NB4 (cell line): ENCODE measurements at regions not wholly inside any gene's neighbourhood (a gene's known extent, or its start where the extent isn't known, plus 50 kb on each side); places are given as distances from the start of the nearest gene placed in this dataset.
"Not testable (repeated sequence)": the region's sequence is repeated elsewhere in the genome, so short reads cannot be mapped to it uniquely, and the experiment has no call there.

ENCODE experiments used
- DNase-seq: peaks from one replicate; pipeline ENCODE4 v3.0.0; 2010; ENCODE audit warnings: low read depth
- H3K4me3 ChIP-seq: one replicate; pipeline ENCODE4 v1.5.1; 2011; ENCODE audit warnings: mild to moderate bottlenecking, low read depth, low read length, moderate library complexity
- MYC ChIP-seq: IDR thresholded peaks from 2 replicates; pipeline ENCODE4 v1.6.1; 2011; ENCODE audit warnings: low read depth, low read length
- POLR2A ChIP-seq: IDR thresholded peaks from 2 replicates; pipeline ENCODE4 v1.6.1; 2011; ENCODE audit warnings: mild to moderate bottlenecking; ENCODE audit not compliant: insufficient read length; ENCODE audit errors: extremely low read depth
- TF ChIP-seq, protein P1 (sequence below): IDR thresholded peaks from 2 replicates; pipeline ENCODE4 v1.6.1; 2011; ENCODE audit warnings: low read depth, low read length
- TF ChIP-seq, protein P2 (sequence below): IDR thresholded peaks from one replicate; pipeline ENCODE4 v1.5.1; 2012; ENCODE audit warnings: low read depth, low read length

DNA sequence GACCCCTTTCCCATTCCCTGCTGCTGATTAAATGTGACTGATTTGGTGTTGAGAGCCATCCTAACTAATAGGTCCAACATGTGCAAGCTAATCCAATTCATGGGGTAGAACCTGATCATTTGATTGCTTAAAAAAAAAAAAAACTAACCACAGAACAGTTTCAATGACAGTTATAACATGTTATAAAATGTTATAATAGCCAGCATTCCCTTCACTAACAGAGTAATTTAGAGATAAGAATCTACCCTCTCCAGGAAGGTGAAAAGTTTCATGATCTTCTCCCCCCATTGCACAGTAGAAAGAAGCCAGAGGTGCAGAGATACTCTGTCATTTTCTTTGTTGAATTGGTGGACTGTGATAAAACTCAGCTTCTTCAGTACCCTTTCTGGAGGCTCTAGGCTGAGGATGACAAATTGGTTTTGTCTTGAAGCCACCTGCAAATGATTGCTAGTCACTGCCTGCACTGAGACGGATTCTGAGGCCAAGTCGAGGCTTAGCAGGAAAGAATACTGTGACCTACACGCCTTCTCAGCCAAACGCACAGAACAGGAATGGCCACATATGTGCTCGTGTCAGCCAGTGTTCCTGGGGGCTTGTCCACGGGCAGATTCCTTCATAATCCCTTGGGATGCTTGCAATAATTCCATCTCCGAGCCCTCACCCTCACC, 215.7 kb upstream of the IRF2BP2 start:
- no peak overlapping the region for H3K4me3 ChIP-seq
- no peak for DNase-seq
- TF ChIP-seq, protein P1, sequence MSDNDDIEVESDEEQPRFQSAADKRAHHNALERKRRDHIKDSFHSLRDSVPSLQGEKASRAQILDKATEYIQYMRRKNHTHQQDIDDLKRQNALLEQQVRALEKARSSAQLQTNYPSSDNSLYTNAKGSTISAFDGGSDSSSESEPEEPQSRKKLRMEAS, result no peak

DNA sequence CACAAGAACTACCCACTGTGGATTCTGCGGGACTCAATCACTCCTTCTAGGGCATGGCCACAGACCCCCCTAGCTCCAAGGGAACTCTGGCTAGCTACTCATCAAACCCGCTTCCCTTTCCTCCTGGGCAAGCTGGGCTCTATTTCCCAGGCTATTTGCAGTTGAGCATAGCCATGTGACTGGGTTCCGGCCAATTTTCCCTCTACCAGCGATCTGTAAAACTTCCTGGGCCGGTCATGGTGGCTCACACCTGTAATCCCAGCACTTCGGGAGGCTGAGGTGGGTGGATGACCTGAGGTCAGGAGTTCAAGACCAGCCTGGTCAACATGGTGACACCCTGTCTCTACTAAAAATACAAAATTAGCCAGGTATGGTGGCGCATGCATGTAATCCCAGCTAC, 214.9 kb upstream of the IRF2BP2 start:
- not testable (repeated sequence) for H3K4me3 ChIP-seq, DNase-seq

DNA sequence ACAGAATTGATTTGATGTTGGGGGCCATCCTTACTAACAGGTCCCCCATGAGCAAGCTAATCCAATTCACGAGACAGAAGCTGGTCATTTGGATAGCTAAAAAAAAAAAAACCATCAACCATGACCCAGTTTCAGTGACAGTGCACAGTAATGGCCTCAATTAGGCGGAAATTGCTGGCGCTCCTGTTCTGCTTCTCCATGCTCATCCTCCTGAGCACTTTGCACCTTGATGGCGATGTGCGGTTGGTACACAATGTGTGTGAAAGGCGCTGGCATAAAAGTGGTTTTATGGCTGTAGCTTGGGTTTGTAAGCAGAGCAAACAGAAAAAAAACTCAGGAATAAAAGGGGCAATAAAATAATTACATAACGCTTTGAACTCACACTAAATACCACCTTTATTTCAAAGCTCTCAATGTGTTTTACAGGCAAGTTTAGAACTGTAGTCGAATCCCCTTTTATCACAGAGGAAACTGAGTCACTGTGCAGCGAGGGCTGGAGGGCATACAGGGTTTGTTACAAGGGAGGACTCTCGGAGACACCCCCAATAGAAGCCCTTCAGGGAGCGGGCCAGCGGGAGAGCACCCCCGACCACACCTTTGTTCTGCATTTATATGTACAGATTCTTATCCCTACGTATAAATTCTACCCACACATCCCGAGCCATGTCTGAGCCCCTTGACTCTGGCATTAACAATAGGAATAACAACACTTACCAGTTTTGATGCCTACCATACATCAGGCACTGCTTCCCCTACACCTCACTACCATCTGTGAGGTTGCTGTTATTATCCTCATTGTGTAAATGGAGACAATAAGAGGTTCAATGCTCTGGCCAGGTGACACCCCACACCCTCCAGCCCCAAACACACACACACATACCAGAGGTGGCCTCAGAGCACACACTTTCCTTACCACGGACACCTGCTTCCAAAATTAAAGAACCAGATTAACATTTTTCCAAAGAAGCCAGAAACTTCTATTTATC, 213.5 kb upstream of the IRF2BP2 start:
- no peak for DNase-seq

DNA sequence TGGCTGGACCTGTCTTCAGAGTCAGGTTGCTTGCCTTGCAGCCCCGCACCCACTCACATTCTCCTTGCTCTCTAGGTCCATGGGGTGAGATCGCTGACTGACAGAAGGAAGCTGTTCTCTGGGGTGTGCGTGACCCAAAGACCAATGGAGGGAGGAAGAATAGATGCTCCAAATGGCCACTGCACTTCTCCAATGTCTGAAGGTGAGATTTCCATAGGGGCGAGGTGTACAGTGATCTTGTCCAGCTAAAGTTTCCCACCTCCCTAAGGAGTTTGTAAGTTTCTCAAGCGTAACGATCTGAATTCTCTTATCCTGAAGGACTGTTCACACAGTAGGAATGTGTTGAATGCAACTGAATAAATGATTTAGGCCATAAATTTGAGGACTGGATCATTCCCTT, 211.9 kb upstream of the IRF2BP2 start:
- no peak overlapping the region for H3K4me3 ChIP-seq
- DNase-seq, result no peak
- TF ChIP-seq, protein P2, sequence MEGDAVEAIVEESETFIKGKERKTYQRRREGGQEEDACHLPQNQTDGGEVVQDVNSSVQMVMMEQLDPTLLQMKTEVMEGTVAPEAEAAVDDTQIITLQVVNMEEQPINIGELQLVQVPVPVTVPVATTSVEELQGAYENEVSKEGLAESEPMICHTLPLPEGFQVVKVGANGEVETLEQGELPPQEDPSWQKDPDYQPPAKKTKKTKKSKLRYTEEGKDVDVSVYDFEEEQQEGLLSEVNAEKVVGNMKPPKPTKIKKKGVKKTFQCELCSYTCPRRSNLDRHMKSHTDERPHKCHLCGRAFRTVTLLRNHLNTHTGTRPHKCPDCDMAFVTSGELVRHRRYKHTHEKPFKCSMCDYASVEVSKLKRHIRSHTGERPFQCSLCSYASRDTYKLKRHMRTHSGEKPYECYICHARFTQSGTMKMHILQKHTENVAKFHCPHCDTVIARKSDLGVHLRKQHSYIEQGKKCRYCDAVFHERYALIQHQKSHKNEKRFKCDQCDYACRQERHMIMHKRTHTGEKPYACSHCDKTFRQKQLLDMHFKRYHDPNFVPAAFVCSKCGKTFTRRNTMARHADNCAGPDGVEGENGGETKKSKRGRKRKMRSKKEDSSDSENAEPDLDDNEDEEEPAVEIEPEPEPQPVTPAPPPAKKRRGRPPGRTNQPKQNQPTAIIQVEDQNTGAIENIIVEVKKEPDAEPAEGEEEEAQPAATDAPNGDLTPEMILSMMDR, result no peak
- TF ChIP-seq POLR2A (no peak), MYC (no peak)

More for the DNA sequence above, 213.5 kb upstream of the IRF2BP2 start:
- TF ChIP-seq POLR2A (no peak), MYC (no peak)
- TF ChIP-seq, protein P2, result no peak
- TF ChIP-seq, protein P1, result no peak
- H3K4me3 ChIP-seq, result no peak overlapping the region

DNA sequence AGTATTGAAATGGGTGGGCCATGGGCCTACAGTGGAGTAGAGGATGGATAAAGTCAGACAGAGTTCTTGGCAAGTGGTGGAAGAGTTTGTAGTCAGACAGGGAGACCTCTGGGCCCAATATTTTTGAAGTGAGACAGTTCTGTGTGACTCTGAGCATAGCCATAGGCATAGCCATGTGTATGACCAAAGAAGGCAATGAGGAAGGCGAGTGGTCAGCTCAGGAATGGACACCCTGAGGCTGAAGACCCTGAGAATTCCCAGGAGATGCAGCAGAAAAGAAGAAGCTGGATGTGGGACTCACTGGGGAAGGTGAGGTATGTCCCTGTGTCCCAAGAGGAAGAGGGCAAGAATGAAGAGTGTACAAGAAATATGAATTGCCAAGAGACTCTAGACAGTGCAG, 210.6 kb upstream of the IRF2BP2 start:
- no peak overlapping the region for H3K4me3 ChIP-seq
- no peak for DNase-seq
- TF ChIP-seq, protein P2, result no peak
- no peak for TF ChIP-seq MYC
- TF ChIP-seq POLR2A, result no peak
- TF ChIP-seq, protein P1, result no peak

DNA sequence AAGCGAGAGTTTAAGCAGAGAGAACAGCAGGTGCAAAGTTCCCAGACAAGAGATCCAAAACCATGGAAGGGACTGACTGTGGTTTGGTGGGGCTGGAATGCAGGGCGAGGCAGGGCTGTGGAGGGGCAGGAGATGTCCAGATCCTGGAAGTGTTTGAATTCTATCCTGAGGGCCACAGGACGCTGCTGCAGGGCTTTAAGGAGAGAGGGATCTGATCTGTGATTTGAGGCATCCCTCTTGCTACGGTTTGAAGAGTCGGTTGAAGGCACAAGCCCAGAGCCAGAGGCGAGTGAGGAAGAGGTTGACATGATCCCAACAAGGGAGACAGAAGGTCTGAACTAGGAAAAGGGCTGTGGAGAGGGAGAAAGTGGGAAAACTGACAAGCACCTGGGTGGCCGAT, 209.9 kb upstream of the IRF2BP2 start:
- H3K4me3 ChIP-seq, result not testable (repeated sequence)

DNA sequence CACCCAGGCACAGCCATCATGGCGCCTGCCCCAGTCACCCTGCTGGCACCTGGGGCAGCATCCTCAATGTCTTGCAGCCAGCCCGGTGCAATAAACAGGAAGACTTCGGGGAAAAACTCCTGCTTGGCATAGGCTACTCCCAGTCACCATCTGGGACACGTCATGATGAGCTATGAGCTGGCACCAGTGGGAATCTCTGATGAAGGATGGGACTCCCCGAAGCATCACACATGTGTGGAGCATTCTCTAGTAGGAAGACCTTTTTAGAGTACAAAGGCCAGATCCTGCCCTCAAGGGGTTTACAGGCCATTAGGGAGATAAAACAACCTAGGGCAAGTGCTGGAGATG, 208.0 kb upstream of the IRF2BP2 start:
- not testable (repeated sequence) for H3K4me3 ChIP-seq, DNase-seq

More for the DNA sequence above, 209.9 kb upstream of the IRF2BP2 start:
- DNase-seq, result not testable (repeated sequence)

DNA sequence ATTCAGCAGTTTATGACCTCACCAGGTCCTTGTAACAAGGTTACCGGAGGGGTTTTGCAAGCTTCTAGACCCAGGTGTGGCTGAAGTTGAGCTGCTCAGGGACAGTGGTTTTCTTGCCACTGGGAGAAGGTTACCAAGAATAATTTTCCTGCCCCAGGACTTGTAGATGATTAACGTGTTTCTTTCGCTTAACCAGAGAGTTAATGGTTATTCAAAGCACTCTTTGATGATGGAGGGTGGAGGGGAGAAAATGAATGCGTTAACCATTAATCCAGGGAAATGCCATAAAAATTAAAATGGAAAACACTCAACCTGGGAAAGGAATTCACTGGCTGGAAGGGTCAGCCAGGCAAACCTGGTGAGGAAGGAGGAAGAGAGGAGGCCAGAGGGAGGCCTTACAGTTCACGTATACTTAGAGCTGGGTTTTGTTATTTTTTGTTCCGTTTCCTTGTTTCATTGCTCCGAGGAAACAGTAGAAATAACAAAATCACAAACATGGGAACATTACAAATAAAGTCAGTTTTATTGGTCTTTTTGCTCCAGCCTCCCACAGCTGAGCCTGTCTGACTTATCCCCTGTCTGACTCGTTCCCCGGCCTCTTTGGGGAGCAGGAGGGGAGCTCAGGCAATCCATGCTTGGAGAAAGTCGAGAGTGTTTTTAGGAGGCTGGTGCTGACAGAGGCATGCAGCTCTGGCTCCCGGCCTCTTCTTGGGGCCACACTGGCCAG, 207.5 kb upstream of the IRF2BP2 start:
- not testable (repeated sequence) for DNase-seq, H3K4me3 ChIP-seq

DNA sequence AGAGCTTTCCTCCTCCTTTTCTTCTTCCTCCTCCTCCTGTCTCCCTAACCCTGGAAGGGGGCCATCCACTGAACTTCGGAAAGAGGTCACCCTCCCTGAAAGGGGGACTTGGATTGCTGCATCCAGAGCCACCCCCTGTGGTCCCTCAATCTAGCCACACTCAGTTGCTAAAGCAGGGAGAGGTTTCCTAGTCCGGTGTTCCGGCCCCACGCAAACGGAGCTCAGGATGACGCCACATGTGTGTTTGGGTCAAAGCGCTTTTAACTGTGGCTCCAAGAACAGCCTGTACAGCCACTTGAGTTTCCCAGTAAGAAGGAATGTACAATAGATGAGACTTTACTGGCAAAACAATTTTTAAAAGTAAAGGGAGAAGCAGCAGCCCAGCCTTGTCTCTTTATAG, 206.9 kb upstream of the IRF2BP2 start:
- not testable (repeated sequence) for DNase-seq, H3K4me3 ChIP-seq

DNA sequence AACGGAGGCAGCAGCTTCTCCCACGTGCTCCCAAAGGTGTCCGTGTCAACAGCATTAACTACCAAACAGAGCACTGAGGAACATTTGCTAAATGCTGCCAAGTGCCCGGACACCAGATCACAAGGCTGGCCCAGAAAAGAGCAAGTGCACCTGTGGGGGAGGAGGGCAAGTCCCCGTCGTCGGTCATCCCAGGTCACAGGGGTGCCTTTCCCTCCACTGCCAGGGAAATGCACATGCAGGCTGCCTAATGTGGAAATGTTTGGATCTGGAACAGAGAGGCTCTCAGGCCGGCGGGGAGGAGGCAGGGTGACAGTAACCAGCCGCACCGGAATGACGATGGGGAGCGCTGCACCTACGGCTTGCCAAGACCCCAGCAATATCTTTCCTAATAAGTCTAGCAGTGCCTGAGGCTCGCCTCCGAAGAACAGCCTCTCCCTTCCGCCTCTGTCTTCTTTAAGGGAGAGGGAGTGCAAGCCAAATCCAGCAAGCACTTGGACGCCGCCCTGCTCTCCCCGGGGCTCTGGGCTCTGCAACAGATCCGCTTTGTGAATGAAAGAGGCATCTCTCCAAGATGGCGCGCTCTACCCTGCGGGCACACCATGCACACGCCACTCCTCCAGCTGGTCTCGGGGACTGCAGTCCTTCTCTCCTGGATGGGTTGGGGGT, 206.3 kb upstream of the IRF2BP2 start:
- H3K4me3 ChIP-seq, DNase-seq: not testable (repeated sequence)

DNA sequence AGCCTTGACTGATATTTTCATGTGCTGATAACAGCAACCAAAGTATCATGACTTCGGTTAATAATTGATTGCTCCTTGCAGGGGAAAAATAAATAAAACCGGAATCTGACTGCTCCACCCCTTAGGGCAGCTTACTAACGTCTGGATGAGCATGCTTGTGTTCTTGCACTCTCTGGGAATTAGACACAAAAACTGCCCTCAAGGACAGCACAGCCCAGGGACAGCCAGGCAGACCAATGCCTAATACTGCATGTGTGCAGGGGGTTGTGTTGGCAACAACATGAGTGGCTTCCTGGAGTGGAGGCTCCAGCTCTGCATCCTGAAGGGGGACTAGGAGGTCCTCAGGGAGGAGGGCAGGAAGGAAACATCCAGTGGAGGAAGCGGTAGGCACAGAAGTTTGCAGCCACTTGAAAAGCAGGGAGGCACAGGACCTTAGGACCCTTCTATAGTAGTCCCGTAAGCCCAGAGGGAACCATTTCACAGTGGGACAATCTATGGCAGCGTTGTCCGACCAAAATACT, 205.4 kb upstream of the IRF2BP2 start:
- H3K4me3 ChIP-seq, DNase-seq: not testable (repeated sequence)

DNA sequence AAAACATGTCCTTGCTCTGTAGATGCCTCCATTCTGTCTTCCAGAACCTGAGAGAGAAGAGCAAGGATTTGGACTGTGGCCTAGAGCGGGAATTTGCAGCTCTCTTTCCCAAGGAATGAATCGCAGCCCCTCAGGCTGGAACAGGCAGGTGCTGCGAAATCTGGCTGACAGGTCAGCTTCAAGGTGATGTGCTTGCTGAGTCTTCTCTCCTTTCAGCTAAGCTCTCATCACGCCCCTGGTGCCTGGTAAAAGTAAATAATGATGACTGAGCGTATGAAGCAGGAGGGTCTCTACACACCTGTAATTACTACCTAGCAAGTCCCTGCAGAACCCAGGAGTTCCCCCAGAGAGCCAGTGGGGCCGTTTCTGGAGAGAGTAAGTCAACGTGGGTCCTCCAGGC, 204.3 kb upstream of the IRF2BP2 start:
- H3K4me3 ChIP-seq, DNase-seq: not testable (repeated sequence)

DNA sequence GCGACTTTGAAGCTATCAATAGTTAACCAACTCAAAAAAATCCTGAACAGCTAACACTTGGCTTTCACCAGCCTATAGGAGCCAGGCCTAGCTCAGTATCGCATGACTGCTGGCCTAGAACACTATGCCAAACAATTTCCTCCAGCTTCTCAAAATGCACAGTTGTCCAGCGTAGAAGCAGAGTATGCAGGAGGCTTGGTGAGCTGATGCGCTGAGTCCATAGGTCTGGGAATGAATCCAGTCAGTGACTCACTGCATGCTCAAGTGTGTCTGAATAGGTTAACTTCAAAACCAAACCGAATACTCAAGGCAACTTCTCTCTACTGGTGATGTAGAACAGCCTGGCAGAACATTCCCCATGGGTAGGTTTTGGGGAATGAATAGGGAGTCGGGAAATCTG, 201.8 kb upstream of the IRF2BP2 start:
- H3K4me3 ChIP-seq, DNase-seq: not testable (repeated sequence)
